Transverse colon (tissue), 4 donors: ENCODE measurements at regions not wholly inside any gene's neighbourhood (a gene's known extent, or its start where the extent isn't known, plus 50 kb on each side); places are given as distances from the start of the nearest gene placed in this dataset.

Experiments
- DNase-seq: peaks from one replicate; pipeline ENCODE4 v3.0.0-alpha.2; 2019
- H3K27ac ChIP-seq, 4 donors: fragments of 200-600 bp; sonication (generic); 2 replicates each; pipeline ENCODE4 v1.5.1; 2016 to 2018; ENCODE audit warnings: inconsistent platforms in 4 of 4
- H3K27me3 ChIP-seq: fragments of 200-600 bp; sonication (generic); 2 replicates; pipeline ENCODE4 v1.5.1; 2017; ENCODE audit warnings: inconsistent platforms
- H3K36me3 ChIP-seq, 4 donors: fragments of 200-600 bp; sonication (generic); 2 replicates each; pipeline ENCODE4 v1.5.1; 2017 to 2019; ENCODE audit warnings: inconsistent platforms in 4 of 4
- H3K4me1 ChIP-seq, 4 donors: fragments of 200-600 bp; sonication (generic); 2 replicates each; pipeline ENCODE4 v1.5.1; 2017 to 2020; ENCODE audit warnings: inconsistent platforms in 4 of 4
- H3K4me3 ChIP-seq, 4 donors: fragments of 200-600 bp; sonication (generic); 1 replicate in 1 of 4; 2 replicates in 3 of 4; pipeline versions ENCODE4 v1.5.1 to v1.6.1; 2017 to 2019; ENCODE audit warnings: inconsistent platforms in 4 of 4
- H3K9me3 ChIP-seq, 2 donors: fragments of 200-600 bp; sonication (generic); 2 replicates each; pipeline ENCODE4 v1.5.1; 2017 to 2019; ENCODE audit warnings: inconsistent platforms in 2 of 2
- CTCF ChIP-seq, 5 experiments: fragments of 200-600 bp in 3 of 5; fragments of 450-650 bp in 2 of 5; sonication (generic) in 3 of 5; IDR thresholded peaks; 1 replicate in 2 of 5; 2 replicates in 3 of 5; pipeline ENCODE4 v1.5.1; 2016 to 2017; ENCODE audit warnings: antibody characterized with exemption in 5 of 5, inconsistent platforms in 3 of 5, mild to moderate bottlenecking in 2 of 5, moderate library complexity in 1 of 5
- EP300 ChIP-seq: sonication (generic); formaldehyde crosslinking; IDR thresholded peaks from one replicate; pipeline ENCODE4 v1.6.1; 2017; ENCODE audit warnings: antibody characterized with exemption, low read depth
- POLR2A ChIP-seq: fragments of 450-650 bp; IDR thresholded peaks from one replicate; pipeline ENCODE4 v1.6.1; 2016; ENCODE audit warnings: antibody characterized with exemption, mild to moderate bottlenecking, moderate library complexity
- POLR2AphosphoS5 ChIP-seq, 3 donors: sonication (generic); formaldehyde crosslinking; IDR thresholded peaks; one replicate each; pipeline ENCODE4 v1.6.1; 2016; ENCODE audit warnings: antibody characterized with exemption in 3 of 3
- WGBS, 2 donors: methylation state at CpG; one replicate each; pipeline ENCODE4 v1.1.5; 2018; ENCODE audit warnings: low coverage in 1 of 2; 5-methylcytosine and 5-hydroxymethylcytosine counted together
- in situ Hi-C, 4 donors: fragments of 200-750 bp; cut with MboI; loops; one replicate each; pipeline versions ENCODE4 v1.15.0 to v1.15.1; 2017; ENCODE audit warnings: low sequenced_read_pairs in 3 of 4, low pct_ligation_motif_present in 1 of 4, low pct_unique_long_range_greater_than_20kb in 1 of 4
- intact Hi-C: fragments of 100-400 bp; cut with DNase I; formaldehyde crosslinking; loops from one replicate; pipeline ENCODE4 v1.15.1; 2023; ENCODE audit warnings: low total_unique reads

GRCh38 chr20:43803276-43803675, 76.5 kb upstream of the GTSF1L start:
- no peak for TF ChIP-seq POLR2A
- TF ChIP-seq CTCF (IDR thresholded peaks at IDR 0.05) = no peak
- no peak for TF ChIP-seq EP300
- no peak for TF ChIP-seq POLR2AphosphoS5 (IDR thresholded peaks at IDR 0.05)
- Histone ChIP-seq H3K27ac (no peak overlapping the region), H3K27me3 (no peaks in the 10 kb centered on the region), H3K4me1 (no peaks in the 10 kb centered on the region), H3K9me3 (peaks cover 13 to 14% of the 10 kb centered on the region in 2 donors), H3K36me3 (no peaks in the 10 kb centered on the region), H3K4me3 (no peak overlapping the region)
- intact Hi-C loops (no loop called here), in situ Hi-C loops (no loop called here)
- no peak for DNase-seq

GRCh38 chr20:43800186-43800585, 73.4 kb upstream of the GTSF1L start:
- WGBS, 2 donors = 80 to 100% methylated on average over 1 to 6 of the region's 6 CpGs
- Histone ChIP-seq H3K27me3 (no peaks in the 10 kb centered on the region), H3K4me1 (no peaks in the 10 kb centered on the region), H3K4me3 (no peak overlapping the region), H3K27ac (no peak overlapping the region), H3K9me3 (peaks cover 12 to 13% of the 10 kb centered on the region in 2 donors), H3K36me3 (no peaks in the 10 kb centered on the region)
- in situ Hi-C loops (no loop called here), intact Hi-C loops (no loop called here)
- no peak for DNase-seq
- TF ChIP-seq POLR2AphosphoS5 (IDR thresholded peaks at IDR 0.05) (no peak), CTCF (IDR thresholded peaks at IDR 0.05) (no peak), EP300 (no peak), POLR2A (no peak)

GRCh38 chr20:43799741-43800140, 72.9 kb upstream of the GTSF1L start:
- no peak for TF ChIP-seq POLR2A
- TF ChIP-seq EP300 = no peak
- TF ChIP-seq POLR2AphosphoS5 (IDR thresholded peaks at IDR 0.05) = no peak
- TF ChIP-seq CTCF (IDR thresholded peaks at IDR 0.05) = no peak
- Histone ChIP-seq H3K27ac (no peak overlapping the region), H3K4me1 (no peaks in the 10 kb centered on the region), H3K36me3 (no peaks in the 10 kb centered on the region), H3K27me3 (no peaks in the 10 kb centered on the region), H3K4me3 (no peak overlapping the region), H3K9me3 (peaks cover 10 to 11% of the 10 kb centered on the region in 2 donors)
- intact Hi-C loops = no loop called here
- 67 to 90% methylated on average over 1 to 5 of the region's 5 CpGs for WGBS, 2 donors
- DNase-seq = no peak
- in situ Hi-C loops = no loop called here

- H3K9me3 ChIP-seq = peaks cover 4 to 6% of the 10 kb centered on the region in 2 donors
- intact Hi-C loops (no loop called here), in situ Hi-C loops (no loop called here)
- no peaks in the 10 kb centered on the region for H3K4me1 ChIP-seq
- no peak for DNase-seq
- TF ChIP-seq EP300 (no peak), CTCF (IDR thresholded peaks at IDR 0.05) (no peak), POLR2A (no peak), POLR2AphosphoS5 (IDR thresholded peaks at IDR 0.05) (no peak)
- whole genome bisulfite sequencing, 2 donors = 40 to 61% methylated on average over 1 to 11 of the region's 11 CpGs
- no peaks in the 10 kb centered on the region for H3K36me3 ChIP-seq
- H3K27me3 ChIP-seq = no peaks in the 10 kb centered on the region
- no peak overlapping the region for H3K4me3 ChIP-seq
- no peak overlapping the region for H3K27ac ChIP-seq
These were observed 72.4 kb upstream of the GTSF1L start for GRCh38 chr20:43799150-43799711.
